ENCODE measurements at regions not wholly inside any gene's neighbourhood (a gene's known extent, or its start where the extent isn't known, plus 50 kb on each side); places are given as distances from the start of the nearest gene placed in this dataset.
"Not testable (repeated sequence)": the region's sequence is repeated elsewhere in the genome, so short reads cannot be mapped to it uniquely, and the experiment has no call there.

DNA sequence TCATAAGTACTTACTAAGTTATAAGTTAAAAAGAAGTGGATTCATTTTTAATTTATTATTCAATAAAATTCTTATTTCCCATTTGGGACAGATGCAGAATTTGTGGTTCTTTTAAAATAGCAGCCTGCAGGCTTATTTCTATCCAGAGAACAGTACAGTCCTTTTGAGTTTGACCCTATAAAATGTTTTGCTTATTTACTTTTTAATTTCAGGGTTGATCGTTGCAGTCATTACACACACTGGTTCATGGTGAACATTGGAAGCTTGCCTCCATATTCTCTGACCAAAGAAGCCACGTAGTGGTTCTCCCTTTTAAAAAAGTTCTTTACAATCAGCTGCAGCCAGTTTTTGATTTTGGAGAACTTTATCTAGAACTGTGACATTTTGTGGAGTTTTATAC, 122.9 kb upstream of the PDE7B start:
- no peak for DNase-seq

DNA sequence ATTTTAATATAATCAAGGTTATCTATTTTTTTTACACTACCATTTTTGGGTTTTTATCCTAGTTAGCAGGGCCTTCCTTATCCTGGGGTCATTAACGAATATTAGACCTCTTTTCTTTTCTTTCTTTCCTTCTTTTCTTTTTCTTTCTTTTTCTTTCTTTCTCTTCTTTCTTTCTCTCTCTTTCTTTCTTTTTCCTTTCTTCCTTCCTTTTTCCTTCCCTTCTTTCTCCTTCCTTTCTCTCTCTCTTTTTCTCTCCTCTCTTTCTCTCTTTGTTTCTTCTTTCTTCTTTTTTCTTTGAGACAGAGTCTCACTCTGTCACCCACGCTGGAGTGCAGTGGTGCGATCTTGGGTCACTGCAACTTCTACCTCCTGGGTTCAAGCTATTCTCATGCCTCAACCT, 120.4 kb upstream of the PDE7B start:
- no peak for DNase-seq

DNA sequence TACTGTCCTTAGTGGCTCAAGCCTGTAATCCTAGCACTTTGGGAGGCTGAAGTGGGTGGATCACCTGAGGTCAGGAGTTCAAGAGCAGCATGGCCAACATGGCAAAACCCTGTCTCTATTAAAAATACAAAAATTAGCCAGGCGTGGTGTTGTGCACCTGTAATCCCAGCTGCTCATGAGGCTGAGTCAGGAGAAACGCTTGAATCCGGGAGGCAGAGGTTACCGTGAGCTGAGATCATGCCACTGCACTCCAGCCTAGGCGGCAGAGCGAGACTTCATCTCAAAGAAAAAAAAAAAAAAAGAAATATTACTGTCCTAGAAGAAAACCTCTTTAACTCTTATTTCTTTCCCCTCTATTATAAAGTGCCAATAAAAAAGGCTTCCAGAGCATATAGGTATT, 115.2 kb upstream of the PDE7B start:
- DNase-seq, result not testable (repeated sequence)

DNA sequence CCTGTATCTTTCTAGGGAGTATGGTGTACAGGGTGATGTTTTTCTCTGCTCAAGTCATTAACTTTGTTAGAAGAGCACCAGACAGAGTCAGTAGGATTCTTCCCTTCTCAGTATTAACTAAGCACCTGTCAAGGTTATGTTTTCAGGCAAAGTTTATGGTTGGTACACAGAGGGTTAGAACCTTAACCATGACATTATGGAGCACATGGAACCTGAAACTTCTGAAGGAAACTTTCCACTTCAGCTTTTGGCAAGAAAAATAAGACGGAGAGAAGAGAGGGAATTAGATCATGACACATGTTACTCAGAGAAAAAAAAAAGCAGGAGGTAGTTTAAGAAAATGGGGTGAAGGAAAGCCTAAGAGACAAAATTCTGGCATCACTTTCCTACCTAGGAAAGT, 112.9 kb upstream of the PDE7B start:
- DNase-seq, result no peak

DNA sequence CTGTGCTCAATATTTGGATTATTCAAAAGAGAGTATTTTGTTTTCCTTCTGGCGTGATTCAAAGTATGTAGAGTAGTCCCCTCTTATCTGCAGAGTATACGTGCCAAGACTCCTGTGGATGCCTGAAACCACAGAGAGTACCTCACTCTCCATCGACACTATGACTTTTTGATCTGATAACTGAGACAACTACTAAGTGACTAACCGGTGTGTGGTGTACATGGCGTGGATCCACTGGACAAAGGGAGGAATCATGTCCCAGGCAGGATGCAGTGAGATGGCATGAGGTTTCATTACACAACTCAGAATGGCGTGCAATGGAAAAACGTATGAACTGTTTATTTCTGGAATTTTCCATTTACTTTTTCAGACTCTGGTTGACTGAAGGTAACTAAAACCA, 112.2 kb upstream of the PDE7B start:
- no peak for DNase-seq

DNA sequence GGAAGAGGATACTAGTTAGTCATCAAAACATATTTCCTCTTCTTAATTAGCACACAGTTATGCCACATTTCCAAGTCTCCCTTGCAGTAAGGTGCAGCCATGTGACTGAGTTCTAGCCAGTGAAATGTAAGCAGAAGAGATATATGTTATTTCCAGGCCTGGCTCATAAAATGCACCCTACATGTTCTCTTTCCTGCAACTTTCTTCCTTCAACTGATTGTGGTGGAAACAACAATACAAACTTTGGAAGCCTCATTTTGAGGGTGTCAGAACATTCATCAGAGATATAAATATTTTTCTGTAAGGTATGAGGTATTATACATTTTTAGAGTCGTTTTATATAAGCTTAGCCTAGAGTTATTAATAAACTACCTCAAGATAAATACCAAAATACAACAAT, 110.9 kb upstream of the PDE7B start:
- DNase-seq, result no peak

DNA sequence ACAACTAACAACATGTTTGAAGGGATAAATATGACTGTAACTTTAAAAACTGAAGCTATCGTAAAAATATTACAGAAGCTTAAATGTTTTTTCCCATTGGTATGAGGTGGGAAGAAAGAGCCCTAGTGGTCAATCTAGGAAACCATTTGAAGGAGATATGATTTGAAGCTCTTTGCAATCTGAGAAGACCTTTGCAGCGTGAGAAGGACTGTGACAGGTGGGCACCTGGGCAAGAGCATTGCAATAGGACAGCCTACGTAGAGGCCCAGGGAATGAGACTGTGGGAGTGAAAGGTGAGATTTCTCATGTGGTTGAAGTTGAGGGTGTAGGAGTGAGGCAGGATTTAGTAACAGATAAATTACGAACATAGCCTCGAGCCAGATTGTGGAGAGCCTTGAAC, 108.0 kb upstream of the PDE7B start:
- DNase-seq, result no peak

DNA sequence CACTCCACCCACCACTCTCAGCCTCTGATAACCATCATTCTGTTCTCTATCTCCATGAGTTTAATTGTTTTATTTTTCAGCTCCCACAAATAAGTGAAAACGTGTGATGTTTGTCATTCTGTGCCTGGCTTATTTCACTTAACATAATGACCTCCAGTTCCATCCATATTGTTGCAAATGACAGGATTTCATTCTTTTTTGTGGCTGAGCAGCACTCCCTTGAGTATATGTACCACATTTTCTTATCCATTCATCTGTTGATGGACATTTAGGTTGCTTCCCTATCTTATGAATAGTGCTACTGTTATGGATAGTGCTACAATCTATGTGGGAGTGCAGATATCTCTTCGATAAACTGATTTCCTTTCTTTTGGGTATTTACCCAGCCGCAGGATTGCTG, 103.3 kb upstream of the PDE7B start:
- no peak for DNase-seq

DNA sequence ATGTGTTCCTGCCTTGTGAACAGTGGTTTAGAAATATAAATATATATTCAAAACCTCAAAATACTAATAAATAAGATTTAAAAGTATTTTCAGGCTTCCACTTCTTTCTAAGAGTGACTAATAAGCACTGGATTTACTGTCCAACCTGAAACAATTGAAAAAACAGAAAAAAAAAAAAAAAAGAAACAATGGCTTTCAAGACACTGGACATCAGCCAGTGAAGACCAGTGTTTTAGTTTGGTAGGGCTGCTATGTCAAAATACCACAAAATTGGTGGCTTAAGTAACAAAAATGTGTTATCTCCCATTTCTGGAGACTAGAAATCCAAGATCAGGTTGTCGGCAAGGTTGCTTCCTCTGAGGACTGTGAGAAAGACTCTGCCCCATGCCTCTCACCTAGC, 101.4 kb upstream of the PDE7B start:
- DNase-seq, result no peak

DNA sequence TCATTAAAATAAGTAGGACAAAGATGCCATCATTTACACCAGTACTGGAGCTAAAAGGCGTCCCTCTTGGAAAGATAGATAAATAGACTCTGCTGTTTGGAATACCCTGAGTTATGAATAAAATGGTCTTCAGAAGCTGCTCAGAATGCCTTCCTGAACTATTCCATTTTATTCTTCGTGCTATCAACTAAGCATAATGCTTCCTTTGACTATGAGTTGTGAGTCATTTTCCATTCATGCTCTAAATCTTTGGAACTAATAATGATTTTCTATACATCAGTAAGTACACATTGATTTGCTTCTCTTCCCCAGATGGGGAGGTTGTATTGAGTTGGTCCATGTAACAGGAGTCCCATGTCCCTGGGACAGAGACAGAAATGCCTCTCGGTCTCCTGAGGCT, 98.3 kb upstream of the PDE7B start:
- DNase-seq, result no peak

DNA sequence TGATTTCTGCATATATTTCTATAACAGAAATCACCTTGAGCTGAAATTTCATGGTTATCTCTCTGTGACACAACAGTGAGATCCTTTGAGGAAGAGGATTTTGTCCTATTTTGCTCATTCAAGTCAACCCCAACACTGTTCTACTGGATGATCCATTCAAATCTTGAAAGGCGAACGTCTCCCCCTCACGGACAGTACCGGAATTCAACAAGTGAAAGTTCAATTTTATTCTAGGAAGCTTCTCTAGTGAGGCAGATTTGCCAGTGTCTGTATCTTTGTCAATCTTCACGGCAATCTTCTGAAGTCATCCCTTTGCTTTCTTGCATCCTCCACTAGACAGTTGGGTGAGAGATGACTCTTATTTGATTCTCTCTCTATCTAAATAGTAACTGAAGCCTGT, 91.7 kb upstream of the PDE7B start:
- DNase-seq, result no peak

DNA sequence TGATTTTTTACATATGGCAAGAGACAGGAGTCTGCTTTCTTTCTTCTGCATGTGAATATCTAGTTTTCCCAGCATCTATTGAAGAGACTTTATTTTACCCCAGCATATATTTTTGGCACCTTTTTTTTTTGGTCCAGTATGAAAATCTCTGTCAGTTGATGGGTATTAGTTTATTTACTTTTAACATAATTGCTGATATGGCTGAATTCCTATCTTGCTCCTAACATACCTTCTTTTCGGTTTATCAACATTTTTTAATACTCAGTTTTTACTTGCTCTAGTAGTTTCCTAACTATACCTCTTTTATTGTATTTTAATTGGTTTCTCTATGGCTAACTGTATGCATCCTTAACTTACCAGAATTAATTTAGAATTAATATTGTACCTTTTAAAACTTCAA, 77.5 kb upstream of the PDE7B start:
- no peak for DNase-seq

DNA sequence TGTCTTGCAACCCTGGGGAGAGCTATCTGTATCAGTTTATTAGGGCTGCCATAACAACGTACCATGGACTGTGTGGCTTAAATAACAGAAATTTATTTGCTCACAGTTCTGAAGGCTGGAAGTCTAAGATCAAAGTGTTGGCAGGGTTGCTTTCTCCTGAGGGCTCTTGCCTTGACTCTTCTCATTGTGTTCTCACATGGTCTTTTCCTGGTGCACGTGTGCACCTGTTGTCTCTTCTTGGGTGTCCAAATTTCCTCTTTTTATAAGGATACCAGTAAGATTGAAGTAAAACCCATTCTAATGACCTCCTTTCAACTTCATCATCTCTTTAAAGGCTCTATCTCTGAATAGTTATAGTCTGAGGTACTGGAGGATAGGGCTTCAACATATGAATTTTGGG, 72.3 kb upstream of the PDE7B start:
- no peak for DNase-seq

DNA sequence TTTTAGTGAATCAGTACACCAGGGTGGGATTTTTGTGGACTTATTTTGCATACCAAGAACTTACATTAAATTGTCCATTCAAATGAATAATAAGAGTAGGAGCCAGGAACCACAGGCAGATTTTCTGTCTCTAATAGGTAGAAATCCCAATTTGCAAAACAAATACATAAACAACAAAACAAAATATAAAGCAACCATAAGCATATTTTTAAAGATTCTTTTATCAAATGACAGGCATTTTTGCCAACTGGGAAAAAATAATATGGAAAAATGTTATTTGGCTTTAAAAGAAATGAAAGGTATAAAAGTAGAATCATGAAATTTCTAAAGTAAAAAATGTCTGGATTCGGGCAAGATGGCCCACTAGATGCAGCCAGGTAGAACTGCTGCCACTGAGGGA, 71.2 kb upstream of the PDE7B start:
- DNase-seq, result no peak

DNA sequence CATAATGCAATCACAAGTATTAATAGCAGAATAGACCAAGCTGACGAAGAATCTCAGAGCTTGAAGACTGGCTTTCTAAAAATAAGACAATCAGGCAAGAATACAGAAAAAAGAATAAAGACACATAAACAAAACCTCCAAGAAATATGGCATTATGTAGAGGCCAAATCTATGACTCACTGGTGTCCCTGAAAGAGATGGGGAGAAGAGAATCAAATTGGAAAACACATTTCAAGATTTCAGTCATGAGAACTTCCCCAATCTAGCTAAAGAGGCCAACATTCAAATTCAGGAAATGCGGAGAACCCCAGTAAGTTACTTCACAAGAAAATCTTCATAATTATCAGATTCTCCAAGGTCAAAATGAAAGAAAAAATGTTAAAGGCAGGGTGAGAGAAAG, 69.0 kb upstream of the PDE7B start:
- no peak for DNase-seq

DNA sequence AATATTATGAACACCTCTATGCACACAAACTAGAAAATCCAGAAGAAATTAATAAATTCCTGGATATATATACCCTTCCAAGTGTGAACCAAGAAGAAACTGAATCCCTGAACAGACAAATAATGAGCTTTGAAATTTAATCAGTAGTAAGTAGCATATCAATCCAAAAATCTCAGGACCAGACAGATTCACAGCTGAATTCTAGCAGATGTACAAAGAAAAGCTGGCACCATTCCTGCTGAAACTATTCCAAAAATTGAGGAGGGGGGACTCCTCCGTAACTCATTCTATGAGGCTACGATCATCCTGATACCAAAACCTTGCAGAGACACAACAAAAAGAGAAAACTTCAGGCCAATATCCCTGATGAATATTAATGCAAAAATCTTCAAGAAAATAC, 67.0 kb upstream of the PDE7B start:
- DNase-seq, result no peak

DNA sequence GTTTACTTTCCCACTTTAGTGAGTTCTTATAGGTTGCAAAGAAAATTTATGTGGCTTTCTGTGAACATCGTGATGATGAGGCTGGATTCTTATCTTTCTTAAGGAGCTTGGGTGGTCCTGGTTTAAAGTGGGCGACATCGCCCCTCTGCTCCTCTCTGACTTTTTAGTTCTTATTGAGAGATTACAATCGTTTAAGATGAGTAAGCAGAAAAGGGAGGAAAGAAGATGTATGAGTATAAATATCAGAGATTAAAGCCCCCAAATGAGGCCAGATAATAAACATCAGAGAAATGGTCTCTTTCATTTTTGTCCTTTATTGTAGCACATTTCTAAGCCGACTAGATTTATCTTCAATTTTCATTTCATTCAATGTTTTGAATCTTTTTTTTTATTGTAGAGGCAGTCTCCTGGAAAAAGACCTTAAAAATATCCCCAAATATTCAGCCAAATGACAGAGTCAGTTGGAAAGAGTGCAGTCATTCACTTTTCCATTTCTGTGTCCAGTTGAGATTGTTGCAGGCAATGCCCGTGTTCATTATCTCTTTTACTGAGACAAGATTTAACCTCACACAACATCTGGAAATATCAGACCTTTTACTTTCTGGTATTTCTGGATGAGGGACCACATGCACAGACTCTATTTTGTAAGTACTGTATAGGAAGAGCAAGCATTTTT, 62.0 kb upstream of the PDE7B start:
- no peak for DNase-seq

DNA sequence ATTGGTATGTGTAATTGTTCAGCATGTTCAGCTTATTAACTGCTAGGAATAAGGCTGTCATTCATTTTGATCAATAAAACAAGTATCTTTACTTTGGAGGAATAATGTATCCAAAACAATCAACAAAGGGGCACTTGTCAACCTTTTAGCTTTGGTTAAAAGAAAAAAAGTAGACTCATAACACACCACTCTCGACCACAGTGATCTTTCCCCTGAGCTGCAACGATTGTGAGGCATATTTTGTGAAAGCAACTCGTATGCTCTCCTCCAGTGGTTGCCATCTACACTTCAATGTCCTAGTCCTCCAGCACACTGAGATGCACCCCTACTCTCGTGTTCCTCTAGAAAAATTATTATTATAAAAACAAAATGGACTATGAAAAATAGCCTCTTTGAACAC, 60.1 kb upstream of the PDE7B start:
- DNase-seq, result no peak

DNA sequence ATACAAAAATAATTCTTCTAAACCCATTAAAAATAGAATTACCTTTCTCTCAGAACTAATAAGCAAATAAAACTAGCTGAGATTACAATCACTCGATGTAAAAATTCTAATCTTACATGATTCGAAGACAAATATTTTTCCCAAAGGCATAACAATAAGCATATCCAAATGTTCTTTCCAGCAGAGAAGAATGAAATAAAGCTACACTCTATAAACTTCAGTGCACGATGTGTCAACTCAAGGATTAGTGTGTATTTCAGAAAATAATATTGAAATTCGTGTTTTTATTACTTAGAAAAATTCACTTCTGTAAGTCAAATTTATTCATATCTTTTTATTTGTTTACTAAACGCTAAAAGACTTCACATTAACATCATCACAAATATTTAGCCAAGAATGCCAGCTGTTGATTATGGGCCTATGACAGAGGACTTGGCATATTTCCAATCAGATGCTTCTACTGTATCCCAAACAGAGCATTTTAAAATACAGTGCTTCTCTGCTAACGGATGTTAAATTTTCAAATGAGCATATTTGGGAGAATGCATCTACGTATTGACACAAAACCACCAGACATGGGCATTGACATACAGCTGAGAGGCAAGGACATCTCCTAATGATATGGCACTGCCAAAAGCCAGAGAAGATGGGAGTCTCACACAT, 54.7 kb upstream of the PDE7B start:
- no peak for DNase-seq

DNA sequence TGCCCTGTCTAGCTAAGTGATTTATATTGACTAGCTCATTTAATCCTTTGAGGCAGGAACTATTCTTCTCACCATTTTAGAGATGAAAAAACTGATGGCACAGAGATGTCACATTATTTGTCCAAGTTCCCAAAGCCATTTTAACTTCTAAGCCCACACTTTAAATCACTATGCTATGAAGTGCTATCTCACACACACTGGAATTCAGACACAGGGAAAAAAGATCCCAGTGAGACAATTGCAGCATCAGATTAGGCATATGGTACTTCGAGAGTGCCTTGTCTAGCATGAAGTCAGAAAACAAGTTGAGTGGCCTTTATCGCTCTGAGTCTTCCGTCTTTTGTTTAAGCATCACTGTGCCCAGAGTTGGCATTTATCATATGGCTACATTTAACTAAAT, 54.1 kb upstream of the PDE7B start:
- DNase-seq, result no peak

DNA sequence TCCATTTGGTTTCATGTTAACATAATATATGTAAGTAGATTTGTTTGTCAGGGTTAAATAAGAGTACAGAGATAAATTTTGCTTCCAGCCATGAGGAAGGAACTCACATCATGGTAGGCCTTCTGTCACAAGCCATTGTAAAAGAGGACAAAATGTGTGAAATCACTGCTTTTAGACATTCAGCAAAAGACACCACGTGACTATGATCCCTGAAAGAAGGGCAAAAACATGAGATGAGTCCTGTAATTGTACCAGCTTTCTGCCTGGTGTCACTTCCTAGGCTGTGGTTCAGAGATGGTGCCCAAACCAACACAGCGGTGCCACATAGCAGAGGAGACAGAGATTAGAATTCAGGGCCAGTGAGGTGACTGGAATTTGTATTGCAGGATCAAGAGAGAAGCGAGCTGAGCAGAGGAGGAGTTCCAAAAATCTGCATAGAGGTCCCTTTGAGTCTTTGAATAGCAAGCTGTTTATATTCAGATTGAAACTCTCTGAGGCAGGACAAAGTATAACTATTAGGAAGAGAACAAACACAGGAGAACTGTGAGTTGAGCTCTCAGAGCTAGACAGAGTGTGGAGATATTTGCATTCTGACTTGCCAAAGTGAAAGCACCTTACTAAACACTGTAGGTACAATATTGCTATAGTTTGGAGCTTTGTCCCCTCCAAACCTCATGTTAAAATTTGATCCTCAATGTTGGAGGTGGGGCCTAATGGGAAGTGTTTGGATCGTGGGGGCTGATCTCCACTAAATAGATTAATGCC, 52.6 kb upstream of the PDE7B start:
- no peak for DNase-seq

All from central memory CD4-positive, alpha-beta T cell (primary cell).